Inflammatory macrophage (primary cell): ENCODE measurements at regions not wholly inside any gene's neighbourhood (a gene's known extent, or its start where the extent isn't known, plus 50 kb on each side); places are given as distances from the start of the nearest gene placed in this dataset.

Experiments
- DNase-seq, 2 donors: peaks; one replicate each; pipeline ENCODE4 v3.0.0-alpha.2; 2020 to 2022

GRCh38 chr5:71865665-71866320 is 146.7 kb downstream of the CARTPT start:
- no peak for DNase-seq

- no peak for DNase-seq
These were observed 153.3 kb downstream of the CARTPT start for GRCh38 chr5:71872311-71872864.

- no peak for DNase-seq
These were observed 154.1 kb downstream of the CARTPT start for GRCh38 chr5:71873191-71873591.

- no peak for DNase-seq
These were observed 155.4 kb downstream of the CARTPT start for GRCh38 chr5:71874521-71874920.

GRCh38 chr5:71877511-71877910 is 158.4 kb downstream of the CARTPT start:
- DNase-seq = no peak

GRCh38 chr5:71880536-71880935 is 161.5 kb downstream of the CARTPT start:
- no peak for DNase-seq

- DNase-seq = no peak
These were observed 164.0 kb downstream of the CARTPT start for GRCh38 chr5:71882826-71883741.

- no peak for DNase-seq
These were observed 164.6 kb downstream of the CARTPT start for GRCh38 chr5:71883742-71884103.

GRCh38 chr5:71884926-71885325 is 165.9 kb downstream of the CARTPT start:
- DNase-seq = no peak

GRCh38 chr5:71886406-71886805 is 167.3 kb downstream of the CARTPT start:
- DNase-seq = no peak

GRCh38 chr5:71887680-71888079 is 168.6 kb downstream of the CARTPT start:
- peak; percentile 59 to 70 for DNase-seq

- DNase-seq = no peak
These were observed 172.3 kb downstream of the CARTPT start for GRCh38 chr5:71891406-71891805.

GRCh38 chr5:71891856-71892255 is 172.8 kb downstream of the CARTPT start:
- DNase-seq = no peak

- no peak for DNase-seq
These were observed 173.7 kb downstream of the CARTPT start for GRCh38 chr5:71892641-71893365.

- no peak for DNase-seq
These were observed 174.4 kb downstream of the CARTPT start for GRCh38 chr5:71893451-71893850.

GRCh38 chr5:71894091-71894490 is 175.0 kb downstream of the CARTPT start:
- no peak for DNase-seq

- no peak for DNase-seq
These were observed 176.5 kb downstream of the CARTPT start for GRCh38 chr5:71895546-71895945.

GRCh38 chr5:71899865-71900342 is 180.8 kb downstream of the CARTPT start:
- no peak for DNase-seq

- no peak for DNase-seq
These were observed 184.7 kb downstream of the CARTPT start for GRCh38 chr5:71903808-71904207.

GRCh38 chr5:71904852-71905251 is 185.8 kb downstream of the CARTPT start:
- DNase-seq = no peak

- DNase-seq = no peak
These were observed 187.0 kb downstream of the CARTPT start for GRCh38 chr5:71905834-71906711.
